BJ (cell line): ENCODE measurements at regions not wholly inside any gene's neighbourhood (a gene's known extent, or its start where the extent isn't known, plus 50 kb on each side); places are given as distances from the start of the nearest gene placed in this dataset.
"Not testable (repeated sequence)": the region's sequence is repeated elsewhere in the genome, so short reads cannot be mapped to it uniquely, and the experiment has no call there.

Experiments used
- CTCF ChIA-PET: fragments of 350-600 bp; formaldehyde crosslinking; extraction: SDS; loops from one replicate; lab custom pipeline; 2021; ENCODE audit warnings: antibody characterized with exemption, inconsistent platforms; lab: Yijun Ruan, JAX
- POLR2A ChIA-PET: fragments of 300-600 bp; sonication (Branson Sonifier 250); formaldehyde crosslinking; extraction: SDS; loops from one replicate; lab custom pipeline; 2021; ENCODE audit warnings: antibody characterized with exemption; lab: Charles Lee
- DNase-seq: peaks from one replicate; pipeline ENCODE4 v3.0.0-alpha.2; 2011; ENCODE audit warnings: low read depth
- H3K27me3 ChIP-seq: 2 replicates; pipeline ENCODE4 v1.6.0; 2011; ENCODE audit warnings: low read length; ENCODE audit not compliant: control insufficient read depth, insufficient read depth
- H3K36me3 ChIP-seq: 2 replicates; pipeline ENCODE4 v1.5.1; 2011; ENCODE audit warnings: low read length; ENCODE audit not compliant: control insufficient read depth, insufficient read depth
- H3K4me3 ChIP-seq: 2 replicates; pipeline ENCODE4 v1.5.1; 2011; ENCODE audit warnings: low read depth, mild to moderate bottlenecking, control low read depth, low read length
- CTCF ChIP-seq: IDR thresholded peaks from 2 replicates; pipeline ENCODE4 v1.5.1; 2011; ENCODE audit warnings: low read depth, mild to moderate bottlenecking, control low read depth, inconsistent platforms, low read length, moderate library complexity; ENCODE audit not compliant: insufficient read depth

GRCh38 chr2:234702731-234703225 is 205.9 kb upstream of the ARL4C start:
- ChIA-PET CTCF (interaction anchor here (1.8 kb wide), 1 partner anchor 8 kb away, joined by 6 read pairs; no protein-coding TSS in a partner anchor), POLR2A (no interaction called here)

GRCh38 chr2:234701841-234702240 is 205.0 kb upstream of the ARL4C start:
- Histone ChIP-seq H3K4me3 (no peak overlapping the region), H3K27me3 (no peaks in the 10 kb centered on the region), H3K36me3 (no peaks in the 10 kb centered on the region)
- no peak for TF ChIP-seq CTCF
- DNase-seq: no peak
- ChIA-PET CTCF (no interaction called here), POLR2A (no interaction called here)

More at GRCh38 chr2:234702731-234703225, 205.9 kb upstream of the ARL4C start:
- no peak for TF ChIP-seq CTCF
- no peak for DNase-seq
- Histone ChIP-seq H3K36me3 (no peaks in the 10 kb centered on the region), H3K4me3 (no peak overlapping the region), H3K27me3 (no peaks in the 10 kb centered on the region)

- TF ChIP-seq CTCF: no peak
- no peaks in the 10 kb centered on the region for H3K27me3 ChIP-seq
- no peaks in the 10 kb centered on the region for H3K36me3 ChIP-seq
- H3K4me3 ChIP-seq: no peak overlapping the region
- ChIA-PET CTCF (no interaction called here), POLR2A (no interaction called here)
- no peak for DNase-seq
Observed at GRCh38 chr2:234701421-234701820, 204.5 kb upstream of the ARL4C start.

GRCh38 chr2:234699456-234699855 is 202.6 kb upstream of the ARL4C start:
- TF ChIP-seq CTCF: no peak
- CTCF ChIA-PET: no interaction called here
- Histone ChIP-seq H3K36me3 (no peaks in the 10 kb centered on the region), H3K27me3 (no peaks in the 10 kb centered on the region), H3K4me3 (no peak overlapping the region)
- POLR2A ChIA-PET: no interaction called here
- no peak for DNase-seq

- H3K27me3 ChIP-seq, DNase-seq, CTCF ChIA-PET, H3K4me3 ChIP-seq, POLR2A ChIA-PET, H3K36me3 ChIP-seq: not testable (repeated sequence)
Observed at GRCh38 chr2:234697300-234697876, 200.5 kb upstream of the ARL4C start.

GRCh38 chr2:234695981-234696380 is 199.1 kb upstream of the ARL4C start:
- ChIA-PET CTCF (no interaction called here), POLR2A (no interaction called here)

More at GRCh38 chr2:234695981-234696380, 199.1 kb upstream of the ARL4C start:
- no peak for TF ChIP-seq CTCF
- no peak for DNase-seq
- H3K27me3 ChIP-seq: no peaks in the 10 kb centered on the region
- no peaks in the 10 kb centered on the region for H3K36me3 ChIP-seq
- H3K4me3 ChIP-seq: no peak overlapping the region
